ENCODE measurements at regions not wholly inside any gene's neighbourhood (a gene's known extent, or its start where the extent isn't known, plus 50 kb on each side); places are given as distances from the start of the nearest gene placed in this dataset.

DNA sequence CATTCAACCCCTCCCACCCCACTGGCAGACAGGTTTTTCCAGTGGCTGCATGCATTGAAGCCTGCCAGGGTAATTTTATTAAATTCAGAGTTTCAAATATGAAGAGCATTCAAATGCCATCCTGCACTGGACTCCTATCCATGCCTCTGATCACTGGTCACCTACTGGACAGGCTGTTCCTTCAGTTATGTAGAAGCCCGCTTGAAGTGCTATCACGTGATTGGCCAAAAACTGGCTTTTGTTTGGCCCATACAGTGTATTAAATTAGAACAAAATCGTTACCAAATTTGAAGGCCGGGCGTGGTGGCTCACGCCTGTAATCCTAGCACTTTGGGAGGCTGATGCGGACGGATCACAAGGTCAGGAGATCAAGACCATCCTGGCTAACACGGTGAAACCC is 464.1 kb downstream of the TSN start:
- TF ChIP-seq, protein P1, sequence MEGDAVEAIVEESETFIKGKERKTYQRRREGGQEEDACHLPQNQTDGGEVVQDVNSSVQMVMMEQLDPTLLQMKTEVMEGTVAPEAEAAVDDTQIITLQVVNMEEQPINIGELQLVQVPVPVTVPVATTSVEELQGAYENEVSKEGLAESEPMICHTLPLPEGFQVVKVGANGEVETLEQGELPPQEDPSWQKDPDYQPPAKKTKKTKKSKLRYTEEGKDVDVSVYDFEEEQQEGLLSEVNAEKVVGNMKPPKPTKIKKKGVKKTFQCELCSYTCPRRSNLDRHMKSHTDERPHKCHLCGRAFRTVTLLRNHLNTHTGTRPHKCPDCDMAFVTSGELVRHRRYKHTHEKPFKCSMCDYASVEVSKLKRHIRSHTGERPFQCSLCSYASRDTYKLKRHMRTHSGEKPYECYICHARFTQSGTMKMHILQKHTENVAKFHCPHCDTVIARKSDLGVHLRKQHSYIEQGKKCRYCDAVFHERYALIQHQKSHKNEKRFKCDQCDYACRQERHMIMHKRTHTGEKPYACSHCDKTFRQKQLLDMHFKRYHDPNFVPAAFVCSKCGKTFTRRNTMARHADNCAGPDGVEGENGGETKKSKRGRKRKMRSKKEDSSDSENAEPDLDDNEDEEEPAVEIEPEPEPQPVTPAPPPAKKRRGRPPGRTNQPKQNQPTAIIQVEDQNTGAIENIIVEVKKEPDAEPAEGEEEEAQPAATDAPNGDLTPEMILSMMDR (IDR thresholded peaks at IDR 0.05; ENCODE audit: low read depth, low read length, poor library complexity, severe bottlenecking): no peak
- TF ChIP-seq EZH2phosphoT487 (IDR thresholded peaks at IDR 0.05; ENCODE audit: borderline replicate concordance, low read length): no peak
